IPS DF 19.7 (cell line): ENCODE measurements at regions not wholly inside any gene's neighbourhood (a gene's known extent, or its start where the extent isn't known, plus 50 kb on each side); places are given as distances from the start of the nearest gene placed in this dataset.

Source experiments
- DNase-seq: peaks from one replicate; pipeline ENCODE4 v3.0.0-alpha.2; 2013; ENCODE audit warnings: low read depth, low spot score

DNA sequence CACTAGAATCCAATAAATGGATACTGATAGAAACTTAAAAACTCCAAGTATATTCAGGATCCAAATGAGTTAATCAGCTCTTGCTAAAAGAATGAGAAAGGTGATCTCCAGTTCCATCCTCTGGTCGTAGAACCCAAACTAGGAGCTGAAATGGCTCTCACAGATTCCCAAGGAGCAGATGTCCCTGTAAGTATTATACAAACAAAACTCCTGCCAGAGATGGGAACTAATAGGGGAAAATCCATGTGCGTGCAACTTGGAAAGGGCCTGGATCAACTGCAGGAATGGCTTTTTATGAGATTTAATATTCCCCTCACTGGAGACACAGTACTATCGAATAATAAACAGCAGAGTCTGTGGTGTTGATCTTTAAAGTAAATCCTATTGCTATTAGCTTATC lies 309.2 kb upstream of the TBX3 start:
- DNase-seq, result no peak

DNA sequence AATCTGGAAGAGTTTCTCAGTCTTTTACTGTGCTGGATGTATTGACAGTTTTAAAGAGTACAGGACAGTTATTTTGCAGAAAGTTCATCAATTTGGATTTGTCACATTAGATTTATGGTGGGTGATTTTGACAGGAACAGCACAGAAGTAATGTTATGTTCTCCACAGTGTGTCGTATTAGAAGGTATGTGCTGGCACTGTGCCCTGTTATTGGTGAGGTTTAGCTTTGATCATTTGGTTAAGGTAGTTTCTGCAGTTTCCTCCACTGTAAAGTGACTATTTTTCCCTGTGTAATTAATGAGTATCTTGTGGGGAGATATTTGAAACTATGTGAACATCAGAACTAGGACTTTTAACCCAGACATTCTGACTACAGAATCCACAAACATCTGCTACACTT lies 308.5 kb upstream of the TBX3 start:
- DNase-seq, result no peak

GRCh38 chr12:114990381-114990780 lies 306.4 kb upstream of the TBX3 start:
- DNase-seq, result no peak

DNA sequence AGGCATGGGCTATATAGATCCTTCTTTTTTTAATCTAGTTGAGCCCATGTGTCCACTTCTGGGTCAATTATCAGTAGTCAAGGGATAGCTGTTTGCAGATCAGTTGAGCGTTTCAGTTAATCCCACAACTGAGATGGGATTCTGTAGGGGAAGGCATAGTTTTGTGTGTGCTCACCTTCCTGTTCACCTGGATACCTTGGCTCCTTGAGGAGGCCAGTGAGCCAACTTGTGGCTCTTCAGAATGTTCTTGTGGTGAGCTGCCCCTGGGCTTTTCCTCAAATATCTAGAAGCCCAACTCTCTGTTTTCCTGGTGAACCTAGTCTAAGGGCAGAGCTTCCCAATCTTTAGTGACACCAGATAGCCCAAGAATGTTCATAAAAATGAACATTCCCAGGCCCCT lies 302.9 kb upstream of the TBX3 start:
- DNase-seq, result no peak

DNA sequence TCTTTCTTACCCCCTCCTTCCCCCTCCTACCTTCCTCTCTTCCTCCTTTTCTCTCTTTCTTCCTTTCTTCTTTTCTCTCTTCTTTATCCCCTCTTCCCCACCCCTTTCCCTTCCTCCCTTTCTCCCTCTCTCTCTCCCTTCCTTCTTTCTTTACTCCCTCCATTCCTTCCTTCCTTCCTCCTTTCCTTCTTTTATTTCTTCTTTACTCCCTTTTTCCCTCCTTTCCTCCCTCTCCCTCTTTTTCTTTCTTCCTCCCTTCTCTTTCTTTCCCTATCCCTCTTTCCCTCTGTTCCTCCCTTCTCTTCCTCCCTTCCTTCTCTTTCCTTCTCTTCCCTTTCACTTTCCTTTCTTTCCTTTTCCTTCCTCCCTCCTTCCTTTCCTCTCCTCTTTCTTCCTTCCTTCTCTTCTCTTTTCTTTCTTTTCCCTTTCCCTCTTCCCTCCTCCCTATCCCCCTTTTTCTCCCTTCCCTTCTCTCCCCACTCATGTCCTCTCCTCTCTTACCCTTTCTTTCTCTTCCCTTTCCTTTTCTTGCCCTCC lies 302.3 kb upstream of the TBX3 start:
- DNase-seq, result no peak

- DNase-seq, result no peak
Observed at GRCh38 chr12:114984634-114985061, 300.7 kb upstream of the TBX3 start.

- peak; percentile 12 for DNase-seq
Observed at GRCh38 chr12:114982760-114983159, 298.8 kb upstream of the TBX3 start.

DNA sequence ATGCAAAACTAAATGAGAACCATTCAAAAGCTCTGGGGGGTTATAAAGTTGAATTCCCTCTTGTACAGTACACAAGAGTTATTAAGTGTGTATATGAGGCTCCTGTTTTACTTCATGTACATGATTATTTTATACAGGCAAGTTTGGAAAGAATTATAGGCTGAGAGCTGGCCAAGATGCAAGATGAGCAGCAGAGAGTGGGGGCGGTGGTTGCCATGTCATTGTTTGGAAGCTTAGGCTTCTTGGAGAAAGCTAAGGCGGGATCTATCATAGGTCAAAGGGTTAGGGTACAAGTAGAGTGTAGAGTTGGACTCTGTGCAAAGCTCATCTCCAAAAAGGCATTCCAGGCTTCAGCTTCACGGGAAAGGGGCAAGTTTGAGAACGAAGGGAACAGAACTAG lies 297.1 kb upstream of the TBX3 start:
- no peak for DNase-seq

DNA sequence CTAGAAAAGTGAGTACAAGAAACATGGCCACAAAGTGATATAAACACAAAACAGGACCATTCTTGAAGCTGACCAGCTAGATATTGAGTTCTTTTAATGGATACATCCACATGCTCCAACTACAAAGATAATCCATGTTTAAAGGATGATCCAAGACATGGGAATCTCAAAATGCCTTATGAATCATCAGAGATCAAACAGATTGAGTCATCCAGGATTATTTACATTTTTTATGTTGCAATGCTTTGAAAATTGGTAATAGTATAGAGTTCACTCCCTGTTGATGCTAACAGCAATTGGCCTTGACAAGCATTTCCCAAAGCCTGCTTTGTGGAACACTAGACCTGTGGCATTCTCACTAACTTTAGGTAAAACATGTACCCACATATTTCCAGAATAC lies 293.0 kb upstream of the TBX3 start:
- no peak for DNase-seq

- no peak for DNase-seq
Observed at GRCh38 chr12:114976372-114976771, 292.4 kb upstream of the TBX3 start.

DNA sequence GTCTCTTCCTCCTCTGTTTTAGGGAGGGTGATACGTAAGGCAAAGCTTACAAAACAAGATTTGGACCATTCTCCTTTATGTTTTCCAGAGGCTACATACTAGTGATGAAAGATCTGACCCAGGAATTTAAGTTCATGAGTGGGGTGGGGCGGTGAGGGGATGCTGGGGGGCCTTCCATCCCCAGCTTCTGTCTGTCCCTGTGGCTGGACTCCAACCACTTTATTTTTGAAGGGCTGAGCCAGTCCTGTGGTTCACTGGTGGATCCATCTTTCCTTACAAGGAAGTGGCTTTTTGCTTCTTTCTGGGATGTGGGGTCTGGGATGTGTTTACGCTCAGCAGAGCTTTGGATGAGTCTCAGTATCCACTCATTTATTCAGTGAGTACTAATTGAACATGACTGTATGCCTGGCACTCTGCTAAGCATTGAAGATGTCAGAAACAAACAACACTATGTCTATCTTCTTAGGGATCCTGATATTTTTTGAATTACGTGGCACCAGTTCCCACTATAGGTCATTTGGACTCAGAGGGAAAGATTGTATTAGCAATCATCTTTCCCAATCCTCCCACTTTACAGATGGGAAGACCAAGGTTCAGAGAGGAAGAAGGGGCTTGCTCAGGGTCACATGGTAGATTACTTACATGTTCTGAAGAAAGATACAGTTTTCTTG lies 291.8 kb upstream of the TBX3 start:
- no peak for DNase-seq

GRCh38 chr12:114974826-114975639 lies 291.1 kb upstream of the TBX3 start:
- no peak for DNase-seq

GRCh38 chr12:114974333-114974732 lies 290.4 kb upstream of the TBX3 start:
- no peak for DNase-seq

- DNase-seq, result no peak
Observed at GRCh38 chr12:114968727-114969126, 284.8 kb upstream of the TBX3 start.

GRCh38 chr12:114967151-114967550 lies 283.2 kb upstream of the TBX3 start:
- no peak for DNase-seq

DNA sequence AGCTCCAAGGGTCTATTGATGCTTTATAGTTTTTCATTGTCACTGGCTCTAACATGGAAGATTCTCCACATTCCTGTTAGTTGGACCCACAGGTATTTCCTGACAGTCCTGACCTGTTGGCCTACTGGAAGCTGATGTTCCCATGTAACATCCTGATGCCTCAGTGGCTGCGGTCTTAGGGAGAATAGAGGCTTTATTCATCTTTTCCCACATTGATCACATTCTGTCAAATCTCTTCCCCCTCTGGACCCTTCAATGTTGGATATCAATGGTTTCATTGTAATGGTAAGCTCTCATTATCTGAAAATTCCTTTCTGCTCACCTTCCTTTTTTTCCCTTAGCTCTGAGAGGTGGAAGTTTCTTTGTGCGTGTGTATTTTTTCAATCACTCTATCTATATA lies 280.9 kb upstream of the TBX3 start:
- DNase-seq, result no peak

DNA sequence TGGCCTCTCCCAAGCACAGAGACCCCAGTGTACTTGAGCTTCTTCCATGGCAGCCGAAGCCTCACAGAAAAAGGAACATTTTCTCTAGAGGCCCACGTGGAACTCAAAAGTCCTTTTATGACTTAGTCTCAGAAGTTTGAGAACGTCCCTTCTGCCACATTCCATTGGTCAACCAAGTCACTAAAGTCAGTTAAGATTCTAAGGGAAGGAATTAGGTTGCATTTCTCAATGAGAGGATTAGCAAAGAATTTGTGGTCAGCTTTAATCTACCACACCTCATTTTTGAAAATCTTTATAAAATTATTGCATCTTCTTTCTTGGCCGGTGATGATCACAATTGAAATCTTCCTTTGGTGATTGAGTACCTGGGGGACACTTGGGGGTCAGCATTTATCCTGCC lies 279.9 kb upstream of the TBX3 start:
- DNase-seq, result no peak

DNA sequence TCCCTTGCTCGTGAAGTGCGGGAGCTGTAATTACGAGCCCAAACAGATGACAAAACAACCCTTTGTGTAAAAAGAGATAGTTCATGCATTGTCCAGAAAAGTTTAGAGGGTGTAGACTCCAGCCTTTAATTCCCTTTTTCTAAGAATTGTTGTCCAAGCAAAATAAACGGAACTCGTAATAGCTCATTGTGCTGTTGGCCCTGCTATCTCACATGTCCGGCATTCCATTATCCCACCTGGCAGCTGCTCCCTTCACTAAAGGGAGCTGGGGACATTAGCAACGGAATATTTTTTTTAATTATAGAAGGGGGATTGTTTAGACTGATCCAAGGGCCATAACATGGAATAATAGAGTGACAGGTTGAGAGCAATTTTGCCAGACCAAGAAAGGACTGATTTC lies 277.5 kb upstream of the TBX3 start:
- no peak for DNase-seq

DNA sequence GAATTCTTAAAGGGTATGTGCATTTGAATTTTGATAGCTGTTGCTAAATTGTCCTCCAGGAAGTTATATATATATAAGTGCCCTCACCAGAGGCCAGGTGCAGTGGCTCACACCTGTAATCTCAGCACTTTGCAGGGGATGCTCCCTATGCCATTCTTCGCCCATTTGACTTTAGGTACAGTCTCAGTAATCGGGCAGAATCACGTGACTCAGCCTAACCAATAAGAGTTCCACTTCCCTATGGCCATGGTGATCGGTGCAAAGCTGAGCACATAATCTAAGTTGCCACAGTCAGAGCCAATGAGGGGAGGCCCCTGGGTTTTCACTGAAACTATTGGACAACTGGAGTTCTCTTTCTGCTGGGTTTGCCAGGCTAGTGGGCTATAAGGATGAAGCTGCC lies 274.6 kb upstream of the TBX3 start:
- no peak for DNase-seq

DNA sequence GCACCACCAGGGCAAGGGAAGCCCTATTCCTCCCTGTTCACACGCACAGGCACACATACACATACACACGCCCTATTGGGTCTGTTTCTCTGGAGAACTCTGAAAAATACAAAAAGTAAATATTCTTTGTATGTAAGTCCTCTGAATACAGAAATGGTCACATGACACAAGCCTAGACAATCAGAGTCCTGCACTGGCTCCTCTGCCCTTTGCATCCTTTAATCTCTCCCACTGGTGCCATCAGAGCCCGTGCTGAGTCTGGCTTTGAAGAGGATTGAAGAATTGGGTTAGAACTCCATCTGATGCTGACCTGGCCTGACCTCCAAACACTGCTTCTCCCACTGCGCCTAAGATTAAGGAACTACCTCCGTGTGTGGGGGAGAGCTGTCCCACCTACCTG lies 273.2 kb upstream of the TBX3 start:
- no peak for DNase-seq

DNA sequence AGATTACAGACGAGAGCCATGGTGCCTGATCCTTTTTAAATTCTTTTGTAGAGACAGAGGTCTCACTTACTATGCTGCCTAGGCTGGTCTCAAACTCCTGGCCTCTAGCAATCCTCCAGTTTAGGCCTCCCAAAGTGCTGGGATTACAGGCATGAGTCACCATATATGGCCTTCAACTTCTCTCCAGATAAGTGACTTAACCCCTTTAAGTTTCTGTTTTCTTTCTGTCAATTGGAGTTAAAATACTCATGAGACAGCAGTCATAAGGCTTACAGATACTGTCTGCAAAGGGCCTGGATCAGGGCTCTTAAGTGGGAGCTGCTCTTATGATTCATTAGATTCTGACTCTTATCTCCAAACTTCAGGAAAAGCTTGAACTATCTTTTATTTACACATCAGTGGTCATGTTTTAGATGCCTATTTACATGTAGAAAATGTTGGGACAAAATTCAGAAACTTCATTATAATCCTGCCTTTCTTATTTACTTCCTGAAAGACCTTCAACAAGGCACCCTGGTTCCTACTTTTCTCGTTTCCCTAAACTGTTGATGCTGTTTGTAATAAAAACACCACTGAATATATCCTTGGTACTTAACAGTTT lies 271.5 kb upstream of the TBX3 start:
- no peak for DNase-seq

GRCh38 chr12:114954511-114955055 lies 270.6 kb upstream of the TBX3 start:
- DNase-seq, result no peak
